SK-N-SH (cell line): ENCODE measurements at regions not wholly inside any gene's neighbourhood (a gene's known extent, or its start where the extent isn't known, plus 50 kb on each side); places are given as distances from the start of the nearest gene placed in this dataset.

Experiments
- CTCF ChIA-PET: fragments of 300-600, 350-600 bp; formaldehyde crosslinking; extraction: SDS; loops from one replicate; lab custom pipeline; 2021; lab: Yijun Ruan, JAX
- POLR2A ChIA-PET: fragments of 350-600 bp; sonication (Branson Sonifier 250); formaldehyde crosslinking; extraction: SDS; loops from one replicate; lab custom pipeline; 2020; ENCODE audit warnings: antibody characterized with exemption, inconsistent platforms; lab: Yijun Ruan, JAX
- DNase-seq: peaks from one replicate; pipeline ENCODE4 v3.0.0; 2012
- H2AFZ ChIP-seq: fragments of 200-600 bp; sonication (generic); 2 replicates; pipeline ENCODE4 v1.8.1; 2016; ENCODE audit warnings: antibody characterized with exemption, mild to moderate bottlenecking, low read depth
- H3F3A ChIP-seq: fragments of 200-600 bp; sonication (generic); replicated peaks from 2 replicates; pipeline ENCODE3; 2016; ENCODE audit warnings: antibody characterized with exemption, mild to moderate bottlenecking; ENCODE audit not compliant: insufficient read depth
- H3K27ac ChIP-seq, 2 experiments: fragments of 200-500 bp in 1 of 2; fragments of 200-600 bp in 1 of 2; sonication (Bioruptor generic) in 1 of 2; sonication (generic), shearing (Covaris generic) in 1 of 2; 2 replicates each; pipeline versions ENCODE4 v1.5.1 to v1.6.1; 2014 to 2016; ENCODE audit warnings: low read depth in 2 of 2, inconsistent platforms in 1 of 2, low read length in 1 of 2, mild to moderate bottlenecking in 1 of 2, mixed read lengths in 1 of 2
- H3K27me3 ChIP-seq: fragments of 200-600 bp; sonication (generic), shearing (Covaris generic); 2 replicates; pipeline ENCODE4 v1.6.1; 2016; ENCODE audit warnings: mixed run types; ENCODE audit not compliant: insufficient read depth
- H3K36me3 ChIP-seq, 2 experiments: fragments of 200-500 bp in 1 of 2; fragments of 200-600 bp in 1 of 2; sonication (Bioruptor generic) in 1 of 2; sonication (generic) in 1 of 2; replicated peaks in 1 of 2; 2 replicates each; pipeline versions ENCODE3 to v1.5.1; 2014 to 2016; ENCODE audit warnings: low read length in 1 of 2, mild to moderate bottlenecking in 1 of 2; ENCODE audit not compliant: insufficient read depth in 2 of 2, control insufficient read depth in 1 of 2
- H3K4me1 ChIP-seq, 2 experiments: fragments of 200-500 bp in 1 of 2; fragments of 200-600 bp in 1 of 2; sonication (Bioruptor generic) in 1 of 2; sonication (generic), shearing (Covaris generic) in 1 of 2; 2 replicates each; pipeline versions ENCODE4 v1.5.1 to v1.6.1; 2014 to 2016; ENCODE audit warnings: low read depth in 1 of 2, low read length in 1 of 2, mixed run types in 1 of 2; ENCODE audit not compliant: insufficient read depth in 2 of 2, control insufficient read depth in 1 of 2
- H3K4me2 ChIP-seq: fragments of 200-600 bp; sonication (generic), shearing (Covaris generic); 2 replicates; pipeline ENCODE4 v1.6.1; 2017; ENCODE audit warnings: mixed run types
- H3K4me3 ChIP-seq, 2 experiments: fragments of 200-500 bp in 1 of 2; fragments of 200-600 bp in 1 of 2; sonication (Bioruptor generic) in 1 of 2; sonication (generic), shearing (Covaris generic) in 1 of 2; 2 replicates each; pipeline versions ENCODE4 v1.5.1 to v1.8.1; 2014 to 2016; ENCODE audit warnings: low read depth in 2 of 2, inconsistent platforms in 1 of 2, low read length in 1 of 2, mild to moderate bottlenecking in 1 of 2, mixed read lengths in 1 of 2, moderate library complexity in 1 of 2
- H3K79me2 ChIP-seq: fragments of 200-600 bp; sonication (generic); 2 replicates; pipeline ENCODE4 v1.8.1; 2017; ENCODE audit warnings: mild to moderate bottlenecking; ENCODE audit not compliant: insufficient read depth
- H3K9ac ChIP-seq: fragments of 200-600 bp; sonication (generic); 2 replicates; pipeline ENCODE4 v1.6.1; 2017; ENCODE audit warnings: mixed run types
- H3K9me2 ChIP-seq: fragments of 200-600 bp; sonication (generic); 2 replicates; pipeline ENCODE4 v1.6.1; 2017; ENCODE audit warnings: mixed run types
- H3K9me3 ChIP-seq: fragments of 200-600 bp; sonication (generic); 2 replicates; pipeline ENCODE4 v1.6.1; 2017; ENCODE audit warnings: mixed run types, mild to moderate bottlenecking, moderate library complexity
- H4K20me1 ChIP-seq: fragments of 200-600 bp; sonication (generic); 2 replicates; pipeline ENCODE4 v1.6.1; 2017; ENCODE audit warnings: mild to moderate bottlenecking, mixed run types; ENCODE audit not compliant: insufficient read depth
- EP300 ChIP-seq, 2 experiments: IDR thresholded peaks; 2 replicates each; pipeline versions ENCODE4 v1.4.0 to v1.6.1; 2012; ENCODE audit warnings: borderline replicate concordance in 1 of 2, low read depth in 1 of 2, low read length in 1 of 2
- FOSL2 ChIP-seq: IDR thresholded peaks from 2 replicates; pipeline ENCODE4 v1.4.0; 2012; ENCODE audit warnings: low read depth, mild to moderate bottlenecking, moderate library complexity, borderline replicate concordance
- FOXM1 ChIP-seq: IDR thresholded peaks from 2 replicates; pipeline ENCODE4 v1.4.0; 2012; ENCODE audit warnings: low read depth, mild to moderate bottlenecking
- GATA2 ChIP-seq: sonication (generic); formaldehyde crosslinking; IDR thresholded peaks from 2 replicates; pipeline ENCODE4 v1.5.0; 2020; ENCODE audit warnings: mild to moderate bottlenecking, missing genetic modification reagents
- NFIC ChIP-seq: IDR thresholded peaks from 2 replicates; pipeline ENCODE4 v1.4.0; 2012; ENCODE audit warnings: borderline replicate concordance
- PBX3 ChIP-seq: IDR thresholded peaks from 2 replicates; pipeline ENCODE4; 2012
- RCOR1 ChIP-seq: fragments of 150-350 bp; IDR thresholded peaks from 2 replicates; pipeline ENCODE4 v1.6.1; 2017; ENCODE audit warnings: antibody characterized with exemption, low read length
- REST ChIP-seq: IDR thresholded peaks from 2 replicates; pipeline ENCODE4 v1.6.1; 2012; ENCODE audit warnings: mild to moderate bottlenecking, low read depth, low read length, moderate library complexity
- SIN3A ChIP-seq: IDR thresholded peaks from 2 replicates; pipeline ENCODE4 v1.6.1; 2012; ENCODE audit warnings: low read depth, mild to moderate bottlenecking, low read length, moderate library complexity, borderline replicate concordance
- SMC3 ChIP-seq: IDR thresholded peaks from 2 replicates; pipeline ENCODE4 v1.6.1; 2012; ENCODE audit warnings: low read depth, low read length, improper control_type of control experiment
- YY1 ChIP-seq: IDR thresholded peaks from 2 replicates; pipeline ENCODE4 v1.4.0; 2012; ENCODE audit warnings: low read depth, mild to moderate bottlenecking
- WGBS: methylation state at CpG from one replicate; pipeline ENCODE4 v1.1.6; 2017; ENCODE audit warnings: low lambda C conversion rate; 5-methylcytosine and 5-hydroxymethylcytosine counted together
- TF ChIP-seq, protein P1 (sequence below): fragments of 150-350 bp; IDR thresholded peaks from 2 replicates; pipeline ENCODE4 v1.6.1; 2017; ENCODE audit warnings: antibody characterized with exemption, low read length, low read depth, borderline replicate concordance
- TF ChIP-seq, protein P2 (sequence below): IDR thresholded peaks from 2 replicates; pipeline ENCODE4 v1.4.0; 2012; ENCODE audit warnings: low read depth, borderline replicate concordance

GRCh38 chr6:71507183-71507582, 218.6 kb downstream of the OGFRL1 start (continued):
- TF ChIP-seq, protein P1, sequence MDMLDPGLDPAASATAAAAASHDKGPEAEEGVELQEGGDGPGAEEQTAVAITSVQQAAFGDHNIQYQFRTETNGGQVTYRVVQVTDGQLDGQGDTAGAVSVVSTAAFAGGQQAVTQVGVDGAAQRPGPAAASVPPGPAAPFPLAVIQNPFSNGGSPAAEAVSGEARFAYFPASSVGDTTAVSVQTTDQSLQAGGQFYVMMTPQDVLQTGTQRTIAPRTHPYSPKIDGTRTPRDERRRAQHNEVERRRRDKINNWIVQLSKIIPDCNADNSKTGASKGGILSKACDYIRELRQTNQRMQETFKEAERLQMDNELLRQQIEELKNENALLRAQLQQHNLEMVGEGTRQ, result no peak
- TF ChIP-seq YY1, result no peak
- TF ChIP-seq NFIC, result no peak
- no peak for TF ChIP-seq EP300 (IDR thresholded peaks at IDR 0.05; ENCODE audit: borderline replicate concordance in 1 of 2, low read depth in 1 of 2, low read length in 1 of 2)
- TF ChIP-seq, protein P2, sequence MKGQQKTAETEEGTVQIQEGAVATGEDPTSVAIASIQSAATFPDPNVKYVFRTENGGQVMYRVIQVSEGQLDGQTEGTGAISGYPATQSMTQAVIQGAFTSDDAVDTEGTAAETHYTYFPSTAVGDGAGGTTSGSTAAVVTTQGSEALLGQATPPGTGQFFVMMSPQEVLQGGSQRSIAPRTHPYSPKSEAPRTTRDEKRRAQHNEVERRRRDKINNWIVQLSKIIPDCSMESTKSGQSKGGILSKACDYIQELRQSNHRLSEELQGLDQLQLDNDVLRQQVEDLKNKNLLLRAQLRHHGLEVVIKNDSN, result no peak
- no peak for TF ChIP-seq RCOR1
- no peak for TF ChIP-seq FOSL2
- TF ChIP-seq SIN3A, result no peak

DNA sequence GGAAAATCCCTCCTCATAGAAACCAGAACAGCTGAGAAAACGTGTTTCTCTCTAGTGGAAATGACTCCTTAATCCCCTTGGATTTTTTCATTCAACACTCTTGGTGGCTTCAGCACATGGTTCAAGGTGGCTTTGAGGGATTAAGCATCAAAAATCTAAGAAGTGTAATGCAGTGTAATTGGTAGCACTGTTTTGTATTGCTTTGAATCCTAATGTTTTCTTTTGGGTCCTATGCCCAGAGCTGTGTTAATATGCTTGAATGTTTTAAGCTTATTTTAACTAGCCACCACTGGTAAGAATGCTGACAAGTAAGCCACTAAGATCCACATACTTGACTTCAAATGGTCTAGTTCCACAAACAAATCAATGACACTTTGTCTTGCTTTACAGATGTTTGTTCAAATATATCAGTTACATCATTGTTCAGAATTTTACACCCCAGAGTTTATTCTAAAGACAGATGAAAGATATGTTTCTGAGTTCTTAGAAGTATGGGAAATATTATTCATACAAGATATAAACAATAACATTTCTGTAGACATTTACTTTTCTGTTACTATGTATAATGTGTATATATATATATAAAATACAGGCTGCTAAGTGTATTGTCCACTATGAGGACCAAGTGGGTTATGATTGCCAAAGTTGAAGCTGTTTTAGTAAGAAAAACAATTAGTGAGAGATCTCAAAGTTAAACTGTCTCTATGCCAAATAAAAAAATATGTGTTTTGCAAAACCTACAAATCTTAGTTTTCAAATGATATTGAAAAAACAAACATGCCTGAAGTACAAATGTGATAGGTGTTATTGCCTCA, 220.8 kb downstream of the OGFRL1 start:
- Histone ChIP-seq H3K27ac (no peak overlapping the region), H3K4me3 (no peak overlapping the region), H3K79me2 (no peaks in the 10 kb centered on the region), H4K20me1 (no peaks in the 10 kb centered on the region), H3K9me2 (no peaks in the 10 kb centered on the region), H3K4me2 (no peak overlapping the region), H3K27me3 (no peaks in the 10 kb centered on the region), H3K9me3 (no peaks in the 10 kb centered on the region), H3F3A (no peaks in the 10 kb centered on the region), H2AFZ (no peak overlapping the region), H3K36me3 (no peaks in the 10 kb centered on the region), H3K9ac (no peak overlapping the region), H3K4me1 (no peaks in the 10 kb centered on the region)
- ChIA-PET POLR2A (no interaction called here), CTCF (interaction anchor here (0.7 to 1.2 kb wide), 3 partner anchors 23 to 978 kb away, joined by 3 to 4 read pairs (median 3); no protein-coding TSS in a partner anchor)
- WGBS, result 38% methylated on average over 1 of the region's 1 CpG
- DNase-seq, result no peak
- TF ChIP-seq FOXM1, result no peak
- TF ChIP-seq RCOR1, result no peak
- TF ChIP-seq SIN3A, result no peak
- TF ChIP-seq EP300 (IDR thresholded peaks at IDR 0.05; ENCODE audit: borderline replicate concordance in 1 of 2, low read depth in 1 of 2, low read length in 1 of 2), result no peak
- TF ChIP-seq FOSL2, result no peak
- no peak for TF ChIP-seq GATA2
- no peak for TF ChIP-seq SMC3
- no peak for TF ChIP-seq REST
- no peak for TF ChIP-seq PBX3
